ENCODE measurements at regions not wholly inside any gene's neighbourhood (a gene's known extent, or its start where the extent isn't known, plus 50 kb on each side); places are given as distances from the start of the nearest gene placed in this dataset.

GRCh38 chr10:128213156-128213555 is 86.9 kb upstream of the MKI67 start:
- no peak for TF ChIP-seq CTCF (IDR thresholded peaks at IDR 0.05; ENCODE audit: low read length)
- TF ChIP-seq EZH2 (IDR thresholded peaks at IDR 0.05; ENCODE audit: borderline replicate concordance, low read length): no peak
